ENCODE measurements at regions not wholly inside any gene's neighbourhood (a gene's known extent, or its start where the extent isn't known, plus 50 kb on each side); places are given as distances from the start of the nearest gene placed in this dataset.
"Not testable (repeated sequence)": the region's sequence is repeated elsewhere in the genome, so short reads cannot be mapped to it uniquely, and the experiment has no call there.

GRCh38 chr14:105853907-105854599, 327.7 kb downstream of the TMEM121 start:
- H3K4me3 ChIP-seq (ENCODE audit: low read length), result no peak overlapping the region
- no peaks in the 10 kb centered on the region for H3K9me3 ChIP-seq (ENCODE audit: low read length)
- H2AFZ ChIP-seq (ENCODE audit: low read depth, low read length), result no peak overlapping the region
- H3K27me3 ChIP-seq (ENCODE audit: insufficient read depth, low read length), result peaks cover 35% of the 10 kb centered on the region
- no peaks in the 10 kb centered on the region for H3K36me3 ChIP-seq (ENCODE audit: insufficient read depth, low read length)
- H3K4me1 ChIP-seq (ENCODE audit: insufficient read depth, low read length), result no peaks in the 10 kb centered on the region

- no peaks in the 10 kb centered on the region for H3K9me3 ChIP-seq (ENCODE audit: low read length)
- H2AFZ ChIP-seq (ENCODE audit: low read depth, low read length), result no peak overlapping the region
- H3K27me3 ChIP-seq (ENCODE audit: insufficient read depth, low read length), result peaks cover 32% of the 10 kb centered on the region
- H3K4me3 ChIP-seq (ENCODE audit: low read length), result no peak overlapping the region
- no peaks in the 10 kb centered on the region for H3K36me3 ChIP-seq (ENCODE audit: insufficient read depth, low read length)
- H3K4me1 ChIP-seq (ENCODE audit: insufficient read depth, low read length), result no peaks in the 10 kb centered on the region
These were observed 328.3 kb downstream of the TMEM121 start for GRCh38 chr14:105854600-105855245.

- H3K36me3 ChIP-seq (ENCODE audit: insufficient read depth, low read length), result no peaks in the 10 kb centered on the region
- H3K9me3 ChIP-seq (ENCODE audit: low read length), result no peaks in the 10 kb centered on the region
- H3K27me3 ChIP-seq (ENCODE audit: insufficient read depth, low read length), result peaks cover 29% of the 10 kb centered on the region
- H3K4me1 ChIP-seq (ENCODE audit: insufficient read depth, low read length), result no peaks in the 10 kb centered on the region
- no peak overlapping the region for H3K4me3 ChIP-seq (ENCODE audit: low read length)
- H2AFZ ChIP-seq (ENCODE audit: low read depth, low read length), result no peak overlapping the region
These were observed 329.0 kb downstream of the TMEM121 start for GRCh38 chr14:105855246-105855892.

DNA sequence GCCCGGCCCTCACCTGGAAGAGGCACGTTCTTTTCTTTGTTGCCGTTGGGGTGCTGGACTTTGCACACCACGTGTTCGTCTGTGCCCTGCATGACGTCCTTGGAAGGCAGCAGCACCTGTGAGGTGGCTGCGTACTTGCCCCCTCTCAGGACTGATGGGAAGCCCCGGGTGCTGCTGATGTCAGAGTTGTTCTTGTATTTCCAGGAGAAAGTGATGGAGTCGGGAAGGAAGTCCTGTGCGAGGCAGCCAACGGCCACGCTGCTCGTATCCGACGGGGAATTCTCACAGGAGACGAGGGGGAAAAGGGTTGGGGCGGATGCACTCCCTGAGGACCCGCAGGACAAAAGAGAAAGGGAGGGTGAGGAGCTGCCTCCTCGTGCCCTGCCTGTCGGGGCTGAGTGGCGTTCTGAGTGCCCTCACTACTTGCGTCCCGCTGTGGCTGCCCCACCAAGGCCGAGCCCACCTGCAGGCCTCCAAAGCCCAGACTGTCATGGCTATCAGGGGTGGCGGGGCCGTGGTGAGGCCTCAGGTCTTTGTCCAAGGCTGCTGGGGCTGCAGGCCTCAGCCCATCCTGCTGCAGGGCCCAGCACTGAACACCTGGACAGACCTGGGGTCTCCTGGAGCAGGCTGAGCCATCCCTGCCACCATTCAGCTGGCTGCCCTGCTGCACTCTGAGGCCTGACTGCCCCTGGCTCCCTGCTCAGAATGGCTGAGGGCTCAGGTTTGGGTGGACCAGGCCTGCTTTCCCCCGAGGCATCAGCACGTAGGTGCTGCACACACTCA, 329.7 kb downstream of the TMEM121 start:
- Histone ChIP-seq H2AFZ (ENCODE audit: low read depth, low read length) (no peak overlapping the region), H3K4me1 (ENCODE audit: insufficient read depth, low read length) (no peaks in the 10 kb centered on the region), H3K9me3 (ENCODE audit: low read length) (no peaks in the 10 kb centered on the region), H3K36me3 (ENCODE audit: insufficient read depth, low read length) (no peaks in the 10 kb centered on the region), H3K27me3 (ENCODE audit: insufficient read depth, low read length) (peaks cover 27% of the 10 kb centered on the region), H3K4me3 (ENCODE audit: low read length) (no peak overlapping the region)

DNA sequence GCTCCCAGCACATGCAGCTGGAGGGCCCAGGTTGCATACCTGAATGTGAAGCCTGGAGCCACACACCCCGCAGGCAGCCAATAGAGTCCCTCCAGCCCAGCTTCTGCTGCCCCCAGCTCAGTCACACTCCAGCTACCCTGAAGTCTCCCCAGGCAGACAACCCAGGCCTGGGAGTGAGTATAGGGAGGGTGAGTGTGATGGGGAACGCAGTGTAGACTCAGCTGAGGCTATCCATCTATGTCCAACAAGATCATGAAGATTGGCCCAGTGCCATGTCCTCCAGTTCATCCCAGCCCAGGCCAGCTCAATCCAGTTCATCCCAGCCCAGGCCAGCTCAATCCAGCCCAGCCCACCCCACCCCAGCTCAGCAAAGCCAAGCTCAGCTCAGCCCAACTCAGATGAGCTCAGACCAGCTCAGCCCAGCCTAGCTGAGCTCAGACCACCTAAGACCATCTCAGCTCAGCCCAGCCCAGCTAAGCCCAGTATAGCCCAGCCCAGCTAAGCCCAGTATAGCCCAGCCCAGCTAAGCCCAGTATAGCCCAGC, 330.4 kb downstream of the TMEM121 start:
- peaks cover 22% of the 10 kb centered on the region for H3K27me3 ChIP-seq (ENCODE audit: insufficient read depth, low read length)
- no peak overlapping the region for H3K4me3 ChIP-seq (ENCODE audit: low read length)
- no peak overlapping the region for H2AFZ ChIP-seq (ENCODE audit: low read depth, low read length)
- no peaks in the 10 kb centered on the region for H3K36me3 ChIP-seq (ENCODE audit: insufficient read depth, low read length)
- H3K9me3 ChIP-seq (ENCODE audit: low read length), result no peaks in the 10 kb centered on the region
- H3K4me1 ChIP-seq (ENCODE audit: insufficient read depth, low read length), result no peaks in the 10 kb centered on the region

DNA sequence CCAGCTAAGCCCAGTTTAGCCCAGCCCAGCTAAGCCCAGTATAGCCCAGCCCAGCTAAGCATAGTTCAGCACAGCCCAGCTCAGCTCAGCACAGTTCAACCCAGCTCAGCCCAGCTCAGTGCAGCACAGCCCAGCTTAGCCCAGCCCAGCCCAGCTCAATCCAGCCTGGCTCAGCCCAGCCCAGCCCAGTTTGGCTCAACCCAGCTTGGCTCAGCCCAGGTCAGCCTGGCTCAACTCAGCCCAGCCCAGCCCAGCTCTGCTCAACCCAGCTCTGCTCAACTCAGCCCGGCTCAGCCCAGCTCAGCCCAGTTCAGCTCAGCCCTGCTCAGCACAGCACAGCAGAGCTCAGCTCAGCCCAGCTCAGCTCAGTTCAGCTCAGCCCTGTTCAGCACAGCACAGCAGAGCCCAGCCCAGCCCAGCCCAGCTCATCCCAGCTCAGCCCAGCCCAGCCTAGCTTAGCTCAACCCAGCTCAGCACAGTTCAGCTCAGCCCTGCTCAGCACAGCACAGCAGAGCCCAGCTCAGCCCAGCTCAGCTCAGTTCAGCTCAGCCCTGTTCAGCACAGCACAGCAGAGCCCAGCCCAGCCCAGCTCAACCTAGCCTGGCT, 330.9 kb downstream of the TMEM121 start:
- Histone ChIP-seq H3K27me3 (ENCODE audit: insufficient read depth, low read length) (peaks cover 19% of the 10 kb centered on the region), H3K36me3 (ENCODE audit: insufficient read depth, low read length) (no peaks in the 10 kb centered on the region), H3K4me3 (ENCODE audit: low read length) (no peak overlapping the region), H2AFZ (ENCODE audit: low read depth, low read length) (no peak overlapping the region), H3K4me1 (ENCODE audit: insufficient read depth, low read length) (no peaks in the 10 kb centered on the region), H3K9me3 (ENCODE audit: low read length) (no peaks in the 10 kb centered on the region)

GRCh38 chr14:105857826-105858675, 331.7 kb downstream of the TMEM121 start:
- Histone ChIP-seq H2AFZ (ENCODE audit: low read depth, low read length) (no peak overlapping the region), H3K4me1 (ENCODE audit: insufficient read depth, low read length) (no peaks in the 10 kb centered on the region), H3K36me3 (ENCODE audit: insufficient read depth, low read length) (no peaks in the 10 kb centered on the region), H3K9me3 (ENCODE audit: low read length) (no peaks in the 10 kb centered on the region), H3K27me3 (ENCODE audit: insufficient read depth, low read length) (peaks cover 19% of the 10 kb centered on the region), H3K4me3 (ENCODE audit: low read length) (no peak overlapping the region)

DNA sequence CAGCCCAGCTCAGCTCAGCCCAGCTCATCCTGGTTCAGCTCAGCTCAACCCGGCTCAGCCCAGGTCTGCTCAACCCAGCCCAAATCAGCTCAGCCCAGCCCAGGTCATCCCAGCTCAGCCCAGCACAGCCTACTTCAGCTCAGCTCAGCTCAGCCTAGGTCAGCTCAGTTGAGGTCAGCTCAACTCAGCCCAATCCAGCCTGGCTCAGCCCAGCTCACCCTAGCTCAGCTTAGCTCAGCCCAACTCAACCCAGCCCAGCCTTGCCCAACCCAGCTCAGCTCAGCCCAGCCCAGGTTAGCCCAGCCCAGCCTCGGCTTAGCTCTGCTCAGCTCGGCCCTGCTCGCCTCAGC, 332.3 kb downstream of the TMEM121 start:
- Histone ChIP-seq H3K36me3 (ENCODE audit: insufficient read depth, low read length) (no peaks in the 10 kb centered on the region), H3K4me1 (ENCODE audit: insufficient read depth, low read length) (no peaks in the 10 kb centered on the region), H3K9me3 (ENCODE audit: low read length) (no peaks in the 10 kb centered on the region), H3K4me3 (ENCODE audit: low read length) (no peak overlapping the region), H3K27me3 (ENCODE audit: insufficient read depth, low read length) (peaks cover 20% of the 10 kb centered on the region), H2AFZ (ENCODE audit: low read depth, low read length) (no peak overlapping the region)

DNA sequence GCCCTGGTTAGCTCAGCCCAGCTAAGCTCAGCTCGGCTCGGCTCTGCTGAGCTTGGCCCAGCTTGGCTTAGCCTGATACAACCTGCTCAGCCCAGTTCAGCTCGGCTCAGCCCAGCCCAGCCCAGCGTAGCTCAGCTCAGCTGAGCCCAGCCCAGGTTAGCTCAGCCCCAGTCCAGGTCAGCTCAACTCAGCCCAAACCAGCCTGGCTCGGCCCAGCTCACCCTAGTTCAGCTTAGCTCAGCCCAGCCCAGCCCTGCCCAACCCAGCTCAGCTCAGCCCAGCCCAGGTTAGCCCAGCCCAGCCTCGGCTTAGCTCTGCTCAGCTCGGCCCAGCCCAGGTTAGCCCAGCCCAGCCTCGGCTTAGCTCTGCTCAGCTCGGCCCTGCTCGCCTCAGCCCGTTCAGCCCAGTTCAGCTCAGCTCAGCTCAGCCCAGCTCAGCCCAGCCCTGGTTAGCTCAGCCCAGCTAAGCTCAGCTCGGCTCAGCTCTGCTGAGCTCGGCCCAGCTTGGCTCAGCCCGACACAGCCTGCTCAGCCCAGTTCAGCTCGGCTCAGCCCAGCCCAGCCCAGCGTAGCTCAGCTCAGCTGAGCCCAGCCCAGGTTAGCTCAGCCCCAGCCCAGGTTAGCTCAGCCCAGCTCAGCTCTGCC, 332.8 kb downstream of the TMEM121 start:
- not testable (repeated sequence) for H3K36me3 ChIP-seq (ENCODE audit: insufficient read depth, low read length); H3K4me3 ChIP-seq (ENCODE audit: low read length); H3K9me3 ChIP-seq (ENCODE audit: low read length); H3K4me1 ChIP-seq (ENCODE audit: insufficient read depth, low read length); H2AFZ ChIP-seq (ENCODE audit: low read depth, low read length)
- peaks cover 22% of the 10 kb centered on the region for H3K27me3 ChIP-seq (ENCODE audit: insufficient read depth, low read length)

GRCh38 chr14:105859717-105860614, 333.6 kb downstream of the TMEM121 start:
- H3K9me3 ChIP-seq (ENCODE audit: low read length), result no peaks in the 10 kb centered on the region

More at GRCh38 chr14:105859717-105860614, 333.6 kb downstream of the TMEM121 start:
- H3K4me3 ChIP-seq (ENCODE audit: low read length), result no peak overlapping the region
- H2AFZ ChIP-seq (ENCODE audit: low read depth, low read length), result no peak overlapping the region
- no peaks in the 10 kb centered on the region for H3K4me1 ChIP-seq (ENCODE audit: insufficient read depth, low read length)
- peaks cover 28% of the 10 kb centered on the region for H3K27me3 ChIP-seq (ENCODE audit: insufficient read depth, low read length)
- no peaks in the 10 kb centered on the region for H3K36me3 ChIP-seq (ENCODE audit: insufficient read depth, low read length)

All from neuron (in vitro differentiated cells).